PC-9 (cell line): ENCODE measurements at regions not wholly inside any gene's neighbourhood (a gene's known extent, or its start where the extent isn't known, plus 50 kb on each side); places are given as distances from the start of the nearest gene placed in this dataset.

Source experiments
- EZH2 ChIP-seq: fragments of 200-600 bp; sonication (generic); IDR thresholded peaks from 2 replicates; pipeline ENCODE4 v1.8.0; 2017; ENCODE audit warnings: antibody characterized with exemption, low read depth
- TF ChIP-seq, protein P1 (sequence below): fragments of 200-600 bp; sonication (generic); conservative IDR thresholded peaks from 2 replicates; pipeline ENCODE4 v1.6.1; 2017; ENCODE audit warnings: mixed run types, antibody characterized with exemption, mild to moderate bottlenecking, moderate library complexity

DNA sequence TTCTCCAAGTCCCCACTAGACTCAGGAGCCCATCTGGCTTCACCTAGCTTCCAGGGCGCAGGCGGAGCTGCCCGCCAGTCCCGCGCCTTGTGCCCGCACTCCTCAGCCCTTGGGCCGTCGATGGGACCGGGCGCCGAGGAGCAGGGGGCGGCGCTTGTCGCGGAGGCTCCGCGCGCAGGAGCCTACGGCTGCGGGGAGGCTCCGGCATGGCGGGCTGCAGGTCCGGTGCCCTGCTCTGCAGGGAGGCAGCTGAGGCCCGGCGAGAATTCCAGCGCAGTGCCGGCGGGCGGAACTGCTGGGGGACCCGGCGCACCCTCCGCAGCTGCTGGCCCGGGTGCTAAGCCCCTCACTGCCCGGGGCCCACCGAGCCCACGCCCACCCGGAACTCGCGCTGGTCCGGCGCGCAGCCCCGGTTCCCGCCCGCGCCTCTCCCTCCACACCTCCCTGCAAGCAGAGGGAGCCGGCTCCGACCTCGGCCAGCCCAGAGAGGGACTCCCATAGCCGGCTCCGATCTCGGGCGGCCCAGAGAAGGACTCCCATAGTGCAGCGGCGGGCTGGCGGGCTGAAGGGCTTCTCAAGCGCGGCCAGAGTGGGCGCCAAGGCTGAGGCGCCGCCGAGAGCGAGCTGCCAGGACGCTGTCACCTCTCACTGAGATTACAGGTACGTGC lies 78.1 kb upstream of the PJA2 start:
- TF ChIP-seq, protein P1, sequence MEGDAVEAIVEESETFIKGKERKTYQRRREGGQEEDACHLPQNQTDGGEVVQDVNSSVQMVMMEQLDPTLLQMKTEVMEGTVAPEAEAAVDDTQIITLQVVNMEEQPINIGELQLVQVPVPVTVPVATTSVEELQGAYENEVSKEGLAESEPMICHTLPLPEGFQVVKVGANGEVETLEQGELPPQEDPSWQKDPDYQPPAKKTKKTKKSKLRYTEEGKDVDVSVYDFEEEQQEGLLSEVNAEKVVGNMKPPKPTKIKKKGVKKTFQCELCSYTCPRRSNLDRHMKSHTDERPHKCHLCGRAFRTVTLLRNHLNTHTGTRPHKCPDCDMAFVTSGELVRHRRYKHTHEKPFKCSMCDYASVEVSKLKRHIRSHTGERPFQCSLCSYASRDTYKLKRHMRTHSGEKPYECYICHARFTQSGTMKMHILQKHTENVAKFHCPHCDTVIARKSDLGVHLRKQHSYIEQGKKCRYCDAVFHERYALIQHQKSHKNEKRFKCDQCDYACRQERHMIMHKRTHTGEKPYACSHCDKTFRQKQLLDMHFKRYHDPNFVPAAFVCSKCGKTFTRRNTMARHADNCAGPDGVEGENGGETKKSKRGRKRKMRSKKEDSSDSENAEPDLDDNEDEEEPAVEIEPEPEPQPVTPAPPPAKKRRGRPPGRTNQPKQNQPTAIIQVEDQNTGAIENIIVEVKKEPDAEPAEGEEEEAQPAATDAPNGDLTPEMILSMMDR: no peak
- TF ChIP-seq EZH2: no peak
